Astrocyte of the spinal cord (primary cell): ENCODE measurements at regions not wholly inside any gene's neighbourhood (a gene's known extent, or its start where the extent isn't known, plus 50 kb on each side); places are given as distances from the start of the nearest gene placed in this dataset.
A peak's percentile ranks its signal among the peaks of the same experiment; 100 is the strongest.

Experiments used
- DNase-seq: peaks from one replicate; pipeline ENCODE4 v3.0.0; 2011; ENCODE audit warnings: low read depth, low spot score
- H3K4me3 ChIP-seq: 2 replicates; pipeline ENCODE4 v1.5.1; 2011; ENCODE audit warnings: low read depth, mild to moderate bottlenecking, low read length, moderate library complexity
- CTCF ChIP-seq: IDR thresholded peaks from 2 replicates; pipeline ENCODE4 v1.5.1; 2012; ENCODE audit warnings: low read depth, mild to moderate bottlenecking, low read length, inconsistent platforms
- in situ Hi-C: cut with HindIII; loops from 2 replicates; pipeline ENCODE4 v1.10.0; 2017; ENCODE audit warnings: low sequenced_read_pairs

GRCh38 chr14:65225299-65226159 is 123.2 kb upstream of the MAX start:
- in situ Hi-C loops = no loop called here

GRCh38 chr14:65226824-65227604 is 124.7 kb upstream of the MAX start:
- DNase-seq = no peak
- no peak for TF ChIP-seq CTCF
- no peak overlapping the region for H3K4me3 ChIP-seq
- in situ Hi-C loops = no loop called here

More at GRCh38 chr14:65225299-65226159, 123.2 kb upstream of the MAX start:
- DNase-seq = no peak
- TF ChIP-seq CTCF = no peak
- H3K4me3 ChIP-seq = no peak overlapping the region

GRCh38 chr14:65228436-65228835 is 126.1 kb upstream of the MAX start:
- no peak for TF ChIP-seq CTCF
- H3K4me3 ChIP-seq = no peak overlapping the region
- in situ Hi-C loops = no loop called here
- no peak for DNase-seq

- in situ Hi-C loops = no loop called here
- no peak for TF ChIP-seq CTCF
- H3K4me3 ChIP-seq = no peak overlapping the region
- no peak for DNase-seq
These were observed 126.8 kb upstream of the MAX start for GRCh38 chr14:65228956-65229747.

GRCh38 chr14:65229748-65230728 is 127.7 kb upstream of the MAX start:
- H3K4me3 ChIP-seq = no peak overlapping the region
- DNase-seq = peak; percentile 54
- in situ Hi-C loops = no loop called here
- peak; percentile 2 for TF ChIP-seq CTCF
